Astrocyte (in vitro differentiated cells and primary cell): ENCODE measurements at regions not wholly inside any gene's neighbourhood (a gene's known extent, or its start where the extent isn't known, plus 50 kb on each side); places are given as distances from the start of the nearest gene placed in this dataset.

ENCODE experiments used
- DNase-seq: peaks from one replicate; pipeline ENCODE4 v3.0.0-alpha.2; 2010; ENCODE audit warnings: low read depth
- FAIRE-seq: peaks from 2 replicates; lab custom pipeline; 2011; peaks lifted over from hg19 to GRCh38; lab: Jason Lieb, UNC
- H2AFZ ChIP-seq: 2 replicates; pipeline ENCODE4 v1.6.0; 2012; ENCODE audit warnings: low read depth, low read length, inconsistent platforms
- H3K27ac ChIP-seq: 2 replicates; pipeline ENCODE4 v1.5.1; 2011; ENCODE audit warnings: low read depth, low read length, inconsistent platforms
- H3K27me3 ChIP-seq: 2 replicates; pipeline ENCODE4 v1.6.0; 2011; ENCODE audit warnings: low read length, inconsistent platforms; ENCODE audit not compliant: insufficient read depth
- H3K36me3 ChIP-seq: 2 replicates; pipeline ENCODE4 v1.5.1; 2011; ENCODE audit warnings: low read length, inconsistent platforms; ENCODE audit not compliant: insufficient read depth
- H3K4me1 ChIP-seq: 2 replicates; pipeline ENCODE4 v1.5.1; 2011; ENCODE audit warnings: low read length, inconsistent platforms; ENCODE audit not compliant: insufficient read depth
- H3K4me2 ChIP-seq: 2 replicates; pipeline ENCODE4 v1.6.0; 2012; ENCODE audit warnings: low read length, inconsistent platforms
- H3K4me3 ChIP-seq: 2 replicates; pipeline ENCODE4 v1.5.1; 2011; ENCODE audit warnings: low read depth, mild to moderate bottlenecking, low read length, inconsistent platforms; ENCODE audit not compliant: insufficient read depth
- H3K79me2 ChIP-seq: 2 replicates; pipeline ENCODE4 v1.6.0; 2012; ENCODE audit warnings: mild to moderate bottlenecking, low read length, inconsistent platforms; ENCODE audit not compliant: insufficient read depth
- H3K9ac ChIP-seq: 2 replicates; pipeline ENCODE4 v1.6.0; 2012; ENCODE audit warnings: mild to moderate bottlenecking, low read length, inconsistent platforms
- H3K9me3 ChIP-seq: 2 replicates; pipeline ENCODE4 v1.5.1; 2012; ENCODE audit warnings: low read depth, mild to moderate bottlenecking, low read length, inconsistent platforms; ENCODE audit not compliant: insufficient read depth
- H4K20me1 ChIP-seq: 2 replicates; pipeline ENCODE4 v1.6.0; 2012; ENCODE audit warnings: low read length, inconsistent platforms; ENCODE audit not compliant: insufficient read depth
- H3K27ac Mint-ChIP-seq: one replicate; pipeline ENCODE4 v1.8.0; 2021; ENCODE audit warnings: mild to moderate bottlenecking, mixed read lengths; ENCODE audit not compliant: unreplicated experiment
- H3K27me3 Mint-ChIP-seq: one replicate; pipeline ENCODE4 v1.8.0; 2021; ENCODE audit warnings: low read depth, mixed read lengths; ENCODE audit not compliant: unreplicated experiment
- H3K36me3 Mint-ChIP-seq: one replicate; pipeline ENCODE4 v1.8.0; 2021; ENCODE audit warnings: low read depth, mixed read lengths; ENCODE audit not compliant: unreplicated experiment
- H3K4me1 Mint-ChIP-seq: one replicate; pipeline ENCODE4 v1.8.0; 2021; ENCODE audit warnings: low read depth, mixed read lengths; ENCODE audit not compliant: unreplicated experiment
- H3K4me3 Mint-ChIP-seq: one replicate; pipeline ENCODE4 v1.8.0; 2021; ENCODE audit warnings: mild to moderate bottlenecking, moderate library complexity, mixed read lengths; ENCODE audit not compliant: unreplicated experiment
- H3K9me3 Mint-ChIP-seq: one replicate; pipeline ENCODE4 v1.8.0; 2021; ENCODE audit warnings: mild to moderate bottlenecking, mixed read lengths; ENCODE audit not compliant: unreplicated experiment
- CTCF ChIP-seq: IDR thresholded peaks from 2 replicates; pipeline ENCODE4 v1.5.1; 2011; ENCODE audit warnings: low read depth, mild to moderate bottlenecking, inconsistent platforms, low read length, moderate library complexity; ENCODE audit not compliant: insufficient read depth
- EZH2 ChIP-seq: IDR thresholded peaks from 2 replicates; pipeline ENCODE4 v1.6.1; 2012; ENCODE audit warnings: mild to moderate bottlenecking, low read length, inconsistent platforms; ENCODE audit not compliant: insufficient read depth

GRCh38 chr18:75158465-75159237 lies 50.3 kb downstream of the PTGR3 start:
- H3K4me1 ChIP-seq, result no peaks in the 10 kb centered on the region
- Mint-ChIP-seq H3K9me3 (peaks cover 11% of the 10 kb centered on the region), H3K4me3 (no peak overlapping the region), H3K27ac (no peak overlapping the region), H3K27me3 (peaks cover 14% of the 10 kb centered on the region), H3K36me3 (no peaks in the 10 kb centered on the region), H3K4me1 (no peaks in the 10 kb centered on the region)
- no peak overlapping the region for H3K4me3 ChIP-seq
- no peak for FAIRE-seq
- no peaks in the 10 kb centered on the region for H4K20me1 ChIP-seq
- no peaks in the 10 kb centered on the region for H3K79me2 ChIP-seq
- no peaks in the 10 kb centered on the region for H3K36me3 ChIP-seq
- peaks cover 13% of the 10 kb centered on the region for H3K27me3 ChIP-seq
- H2AFZ ChIP-seq, result no peak overlapping the region
- no peak overlapping the region for H3K9ac ChIP-seq
- no peak overlapping the region for H3K27ac ChIP-seq
- no peaks in the 10 kb centered on the region for H3K9me3 ChIP-seq
- TF ChIP-seq EZH2 (no peak), CTCF (no peak)
- no peak overlapping the region for H3K4me2 ChIP-seq
- DNase-seq, result no peak

- Histone ChIP-seq H2AFZ (no peak overlapping the region), H3K36me3 (no peaks in the 10 kb centered on the region), H3K79me2 (no peaks in the 10 kb centered on the region), H3K4me1 (no peaks in the 10 kb centered on the region), H3K4me2 (no peak overlapping the region), H4K20me1 (no peaks in the 10 kb centered on the region), H3K4me3 (no peak overlapping the region), H3K27me3 (peaks cover 13% of the 10 kb centered on the region), H3K9ac (no peak overlapping the region), H3K9me3 (no peaks in the 10 kb centered on the region), H3K27ac (no peak overlapping the region)
- H3K4me1 Mint-ChIP-seq, result no peaks in the 10 kb centered on the region
- DNase-seq, result no peak
- H3K27ac Mint-ChIP-seq, result no peak overlapping the region
- no peaks in the 10 kb centered on the region for H3K36me3 Mint-ChIP-seq
- H3K4me3 Mint-ChIP-seq, result no peak overlapping the region
- TF ChIP-seq EZH2, result no peak
- TF ChIP-seq CTCF, result no peak
- FAIRE-seq, result no peak
- peaks cover 11% of the 10 kb centered on the region for H3K9me3 Mint-ChIP-seq
- peaks cover 14% of the 10 kb centered on the region for H3K27me3 Mint-ChIP-seq
Observed at GRCh38 chr18:75157851-75158250, 51.1 kb downstream of the PTGR3 start.

- DNase-seq (no peak), FAIRE-seq (no peak)
- Histone ChIP-seq H4K20me1 (no peaks in the 10 kb centered on the region), H3K9ac (no peak overlapping the region), H3K4me1 (no peaks in the 10 kb centered on the region), H3K4me3 (no peak overlapping the region), H2AFZ (no peak overlapping the region), H3K79me2 (no peaks in the 10 kb centered on the region), H3K27me3 (peaks cover 13% of the 10 kb centered on the region), H3K36me3 (no peaks in the 10 kb centered on the region), H3K27ac (no peak overlapping the region), H3K4me2 (no peak overlapping the region), H3K9me3 (no peaks in the 10 kb centered on the region)
- no peak for TF ChIP-seq EZH2
- H3K27ac Mint-ChIP-seq, result no peak overlapping the region
- H3K9me3 Mint-ChIP-seq, result peaks cover 11% of the 10 kb centered on the region
- no peaks in the 10 kb centered on the region for H3K36me3 Mint-ChIP-seq
- H3K4me3 Mint-ChIP-seq, result no peak overlapping the region
- H3K27me3 Mint-ChIP-seq, result peaks cover 12% of the 10 kb centered on the region
- H3K4me1 Mint-ChIP-seq, result no peaks in the 10 kb centered on the region
Observed at GRCh38 chr18:75157381-75157780, 51.6 kb downstream of the PTGR3 start.
